ENCODE measurements at regions not wholly inside any gene's neighbourhood (a gene's known extent, or its start where the extent isn't known, plus 50 kb on each side); places are given as distances from the start of the nearest gene placed in this dataset.

DNA sequence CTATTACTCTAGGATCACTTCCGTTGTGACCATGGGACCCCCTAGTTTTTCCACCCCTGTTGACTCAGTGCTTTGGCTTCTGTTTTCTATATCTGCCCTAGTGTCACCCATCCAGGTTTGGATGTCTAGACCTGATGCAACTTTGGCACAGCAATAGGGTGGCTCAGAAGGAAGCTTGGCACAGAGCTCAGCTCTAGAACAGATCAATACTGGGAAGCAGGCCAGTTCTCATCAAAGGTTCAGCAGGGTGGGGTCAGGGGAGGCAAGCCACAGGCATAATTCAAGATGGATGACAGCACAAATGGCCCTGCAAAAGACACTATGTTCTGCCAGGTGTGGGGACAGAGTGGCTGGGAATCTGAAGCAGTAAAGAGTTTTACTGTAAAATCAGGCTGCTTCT lies 74.2 kb upstream of the EGFL6 start:
- Histone ChIP-seq H2BK15ac (ENCODE audit: low read depth, low read length) (no peak overlapping the region), H3K4ac (ENCODE audit: low read depth, low read length) (no peak overlapping the region), H3K18ac (ENCODE audit: insufficient read length, low read depth, low read length) (no peak overlapping the region), H3K4me2 (ENCODE audit: insufficient read depth, insufficient read length, low read length) (no peak overlapping the region), H3K9ac (ENCODE audit: extremely low read depth, insufficient read length, low read length) (no peak overlapping the region), H2BK20ac (ENCODE audit: low read depth, low read length, poor library complexity, severe bottlenecking) (no peak overlapping the region), H3K79me1 (ENCODE audit: insufficient read depth, low read depth, low read length, poor library complexity, severe bottlenecking) (no peaks in the 10 kb centered on the region), H2AFZ (ENCODE audit: low read length) (no peak overlapping the region), H3K14ac (ENCODE audit: insufficient read depth, low read length) (no peak overlapping the region), H3K27me3 (ENCODE audit: insufficient read depth, low read length) (no peaks in the 10 kb centered on the region), H3K27ac (ENCODE audit: insufficient read length, low read depth, low read length) (no peak overlapping the region), H2BK5ac (ENCODE audit: insufficient read length, low read length) (no peak overlapping the region), H4K8ac (replicated peaks; ENCODE audit: insufficient read length, low read depth, low read length) (no peak overlapping the region), H3K9me3 (ENCODE audit: control insufficient read depth, low read depth, low read length) (no peaks in the 10 kb centered on the region), H2AK5ac (ENCODE audit: insufficient read length, low read length) (no peak overlapping the region), H2BK120ac (ENCODE audit: low read depth, low read length, poor library complexity, severe bottlenecking) (no peak overlapping the region), H3K79me2 (ENCODE audit: insufficient read depth, low read length) (no peaks in the 10 kb centered on the region), H3T11ph (ENCODE audit: low read length) (no peak overlapping the region), H4K20me1 (ENCODE audit: control insufficient read depth, insufficient read depth, insufficient read length) (no peaks in the 10 kb centered on the region), H3K23me2 (ENCODE audit: insufficient read length, low read depth, low read length, poor library complexity, severe bottlenecking) (no peaks in the 10 kb centered on the region), H4K91ac (ENCODE audit: insufficient read length, low read depth, low read length) (no peak overlapping the region), H3K4me1 (ENCODE audit: insufficient read depth, low read length) (no peaks in the 10 kb centered on the region), H3K23ac (ENCODE audit: insufficient read length, low read depth, low read length) (no peak overlapping the region), H2BK12ac (ENCODE audit: insufficient read length, low read depth, low read length) (no peak overlapping the region), H3K56ac (ENCODE audit: insufficient read length, low read depth, low read length) (no peak overlapping the region), H4K5ac (ENCODE audit: insufficient read length, low read depth, low read length) (no peak overlapping the region)
- H3K27me3 Mint-ChIP-seq (ENCODE audit: low read depth): no peaks in the 10 kb centered on the region
- TF ChIP-seq, protein P1, sequence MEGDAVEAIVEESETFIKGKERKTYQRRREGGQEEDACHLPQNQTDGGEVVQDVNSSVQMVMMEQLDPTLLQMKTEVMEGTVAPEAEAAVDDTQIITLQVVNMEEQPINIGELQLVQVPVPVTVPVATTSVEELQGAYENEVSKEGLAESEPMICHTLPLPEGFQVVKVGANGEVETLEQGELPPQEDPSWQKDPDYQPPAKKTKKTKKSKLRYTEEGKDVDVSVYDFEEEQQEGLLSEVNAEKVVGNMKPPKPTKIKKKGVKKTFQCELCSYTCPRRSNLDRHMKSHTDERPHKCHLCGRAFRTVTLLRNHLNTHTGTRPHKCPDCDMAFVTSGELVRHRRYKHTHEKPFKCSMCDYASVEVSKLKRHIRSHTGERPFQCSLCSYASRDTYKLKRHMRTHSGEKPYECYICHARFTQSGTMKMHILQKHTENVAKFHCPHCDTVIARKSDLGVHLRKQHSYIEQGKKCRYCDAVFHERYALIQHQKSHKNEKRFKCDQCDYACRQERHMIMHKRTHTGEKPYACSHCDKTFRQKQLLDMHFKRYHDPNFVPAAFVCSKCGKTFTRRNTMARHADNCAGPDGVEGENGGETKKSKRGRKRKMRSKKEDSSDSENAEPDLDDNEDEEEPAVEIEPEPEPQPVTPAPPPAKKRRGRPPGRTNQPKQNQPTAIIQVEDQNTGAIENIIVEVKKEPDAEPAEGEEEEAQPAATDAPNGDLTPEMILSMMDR (conservative IDR thresholded peaks at IDR 0.05): no peak
- DNase-seq: no peak
- WGBS (ENCODE audit: extremely low coverage, insufficient read length, low lambda C conversion rate): no CpG with 5 or more reads among the region's 1 CpG
- peaks cover 27 to 47% of the 10 kb centered on the region in 2 experiments for H3K9me3 Mint-ChIP-seq
- H3K27ac Mint-ChIP-seq: no peak overlapping the region
- peaks cover 4% of the 10 kb centered on the region in 2 experiments; a peak in 3 of 4 replicates for H3K4me1 Mint-ChIP-seq
- H3K4me3 Mint-ChIP-seq: no peak overlapping the region
- no peaks in the 10 kb centered on the region; a peak in 1 of 7 replicates for H3K36me3 Mint-ChIP-seq (ENCODE audit: insufficient read depth in 1 of 3, low read depth in 3 of 3)

All from H9 (cell line).